Activated CD8-positive, alpha-beta T cell treated with anti-CD3 and anti-CD28 coated beads for 36 hours (primary cell): ENCODE measurements at regions not wholly inside any gene's neighbourhood (a gene's known extent, or its start where the extent isn't known, plus 50 kb on each side); places are given as distances from the start of the nearest gene placed in this dataset.

Source experiments
- ATAC-seq: fragments of 200-7000 bp; cut with Tn5 transposase; one replicate; pipeline ENCODE4 v1.10.0; 2021; ENCODE audit warnings: mild to moderate bottlenecking, moderate library complexity
- CTCF ChIA-PET: fragments of 350-600 bp; sonication (Branson Sonifier 250); formaldehyde crosslinking; loops from one replicate; lab custom pipeline; 2021; ENCODE audit warnings: antibody characterized with exemption; lab: Charles Lee
- POLR2A ChIA-PET: fragments of 350-600 bp; sonication (Branson Sonifier 250); formaldehyde crosslinking; loops from one replicate; lab custom pipeline; 2021; ENCODE audit warnings: antibody characterized with exemption; lab: Charles Lee
- DNase-seq: peaks from one replicate; pipeline ENCODE4 v3.0.0-alpha.2; 2020
- H3K27ac Mint-ChIP-seq: one replicate; pipeline ENCODE4 v1.8.0; 2021; ENCODE audit warnings: mild to moderate bottlenecking, mixed read lengths
- H3K27me3 Mint-ChIP-seq: one replicate; pipeline ENCODE4 v1.8.0; 2021; ENCODE audit warnings: mixed read lengths
- H3K36me3 Mint-ChIP-seq: one replicate; pipeline ENCODE4 v1.8.0; 2021; ENCODE audit warnings: low read depth, mixed read lengths
- H3K4me1 Mint-ChIP-seq: one replicate; pipeline ENCODE4 v1.8.0; 2021; ENCODE audit warnings: low read depth, mixed read lengths
- H3K4me3 Mint-ChIP-seq: one replicate; pipeline ENCODE4 v1.8.0; 2021; ENCODE audit warnings: mild to moderate bottlenecking, moderate library complexity, mixed read lengths
- H3K9me3 Mint-ChIP-seq: one replicate; pipeline ENCODE4 v1.8.0; 2021; ENCODE audit warnings: mixed read lengths
- intact Hi-C: fragments of 100-400 bp; cut with micrococcal nuclease; formaldehyde crosslinking; loops from one replicate; pipeline ENCODE4 v1.10.0; 2022
- TF ChIP-seq, protein P1 (sequence below): fragments of 200-600 bp; IDR thresholded peaks from one replicate; pipeline ENCODE4 v1.8.0; 2022; ENCODE audit warnings: antibody characterized with exemption, mild to moderate bottlenecking

GRCh38 chr1:220374449-220374848 is 102.2 kb upstream of the RAB3GAP2 start:
- Mint-ChIP-seq H3K9me3 (peaks cover 3% of the 10 kb centered on the region), H3K4me1 (no peaks in the 10 kb centered on the region), H3K27ac (no peak overlapping the region), H3K4me3 (no peak overlapping the region), H3K27me3 (peaks cover 15% of the 10 kb centered on the region), H3K36me3 (no peaks in the 10 kb centered on the region)
- DNase-seq (no peak), ATAC-seq (no peak)
- CTCF ChIA-PET = no interaction called here
- TF ChIP-seq, protein P1, sequence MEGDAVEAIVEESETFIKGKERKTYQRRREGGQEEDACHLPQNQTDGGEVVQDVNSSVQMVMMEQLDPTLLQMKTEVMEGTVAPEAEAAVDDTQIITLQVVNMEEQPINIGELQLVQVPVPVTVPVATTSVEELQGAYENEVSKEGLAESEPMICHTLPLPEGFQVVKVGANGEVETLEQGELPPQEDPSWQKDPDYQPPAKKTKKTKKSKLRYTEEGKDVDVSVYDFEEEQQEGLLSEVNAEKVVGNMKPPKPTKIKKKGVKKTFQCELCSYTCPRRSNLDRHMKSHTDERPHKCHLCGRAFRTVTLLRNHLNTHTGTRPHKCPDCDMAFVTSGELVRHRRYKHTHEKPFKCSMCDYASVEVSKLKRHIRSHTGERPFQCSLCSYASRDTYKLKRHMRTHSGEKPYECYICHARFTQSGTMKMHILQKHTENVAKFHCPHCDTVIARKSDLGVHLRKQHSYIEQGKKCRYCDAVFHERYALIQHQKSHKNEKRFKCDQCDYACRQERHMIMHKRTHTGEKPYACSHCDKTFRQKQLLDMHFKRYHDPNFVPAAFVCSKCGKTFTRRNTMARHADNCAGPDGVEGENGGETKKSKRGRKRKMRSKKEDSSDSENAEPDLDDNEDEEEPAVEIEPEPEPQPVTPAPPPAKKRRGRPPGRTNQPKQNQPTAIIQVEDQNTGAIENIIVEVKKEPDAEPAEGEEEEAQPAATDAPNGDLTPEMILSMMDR = no peak
- POLR2A ChIA-PET = no interaction called here
- intact Hi-C loops = no loop called here

GRCh38 chr1:220372451-220372850 is 100.2 kb upstream of the RAB3GAP2 start:
- H3K4me3 Mint-ChIP-seq = no peak overlapping the region
- intact Hi-C loops = no loop called here
- H3K36me3 Mint-ChIP-seq = no peaks in the 10 kb centered on the region
- H3K27me3 Mint-ChIP-seq = peaks cover 18% of the 10 kb centered on the region
- H3K27ac Mint-ChIP-seq = no peak overlapping the region
- ChIA-PET POLR2A (no interaction called here), CTCF (no interaction called here)
- no peak for ATAC-seq
- peaks cover 3% of the 10 kb centered on the region for H3K9me3 Mint-ChIP-seq
- no peak for DNase-seq
- H3K4me1 Mint-ChIP-seq = no peaks in the 10 kb centered on the region
- TF ChIP-seq, protein P1 = no peak

- intact Hi-C loops = no loop called here
- Mint-ChIP-seq H3K27me3 (peaks cover 19% of the 10 kb centered on the region), H3K9me3 (peaks cover 3% of the 10 kb centered on the region), H3K36me3 (no peaks in the 10 kb centered on the region), H3K4me1 (no peaks in the 10 kb centered on the region), H3K4me3 (no peak overlapping the region), H3K27ac (no peak overlapping the region)
- POLR2A ChIA-PET = no interaction called here
- CTCF ChIA-PET = no interaction called here
- no peak for DNase-seq
- TF ChIP-seq, protein P1 = no peak
- no peak for ATAC-seq
These were observed 99.1 kb upstream of the RAB3GAP2 start for GRCh38 chr1:220371324-220371723.

DNA sequence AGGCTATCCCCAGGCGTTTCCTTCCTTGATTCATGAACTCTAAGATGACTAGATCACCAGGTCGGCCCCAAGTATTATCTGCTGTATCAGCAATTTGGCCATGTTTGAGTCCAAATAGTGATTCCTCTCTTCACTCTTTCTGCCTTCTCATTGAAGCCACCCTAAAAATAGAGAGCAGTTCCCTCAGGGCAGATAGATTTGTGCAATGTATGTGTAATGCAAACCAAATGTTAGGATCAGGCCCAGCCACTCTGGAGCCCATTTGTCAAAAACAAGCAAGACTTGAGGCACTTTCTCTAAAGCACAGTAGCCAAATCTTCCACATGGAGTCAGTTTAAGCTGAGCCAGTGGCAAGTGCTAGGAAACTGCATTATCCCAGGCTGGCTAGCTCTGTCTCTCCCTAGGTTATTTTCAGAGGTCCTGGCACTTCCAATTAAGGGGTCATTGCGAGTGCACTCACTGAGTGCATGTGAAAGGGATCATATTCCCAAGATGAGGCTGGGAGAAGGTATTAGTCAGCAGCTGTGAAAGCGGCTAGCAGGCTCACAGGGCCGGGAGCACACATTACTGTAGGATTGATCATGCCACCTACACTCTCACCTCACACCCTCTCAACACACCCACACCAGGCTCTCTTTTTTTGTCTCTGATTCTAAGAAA is 97.9 kb upstream of the RAB3GAP2 start:
- no peak overlapping the region for H3K27ac Mint-ChIP-seq
- CTCF ChIA-PET = no interaction called here
- no peak overlapping the region for H3K4me3 Mint-ChIP-seq
- no peaks in the 10 kb centered on the region for H3K36me3 Mint-ChIP-seq
- H3K9me3 Mint-ChIP-seq = no peaks in the 10 kb centered on the region
- no peaks in the 10 kb centered on the region for H3K4me1 Mint-ChIP-seq
- TF ChIP-seq, protein P1 = no peak
- intact Hi-C loops = no loop called here
- H3K27me3 Mint-ChIP-seq = peaks cover 23% of the 10 kb centered on the region
- no peak for ATAC-seq
- POLR2A ChIA-PET = no interaction called here
- no peak for DNase-seq

DNA sequence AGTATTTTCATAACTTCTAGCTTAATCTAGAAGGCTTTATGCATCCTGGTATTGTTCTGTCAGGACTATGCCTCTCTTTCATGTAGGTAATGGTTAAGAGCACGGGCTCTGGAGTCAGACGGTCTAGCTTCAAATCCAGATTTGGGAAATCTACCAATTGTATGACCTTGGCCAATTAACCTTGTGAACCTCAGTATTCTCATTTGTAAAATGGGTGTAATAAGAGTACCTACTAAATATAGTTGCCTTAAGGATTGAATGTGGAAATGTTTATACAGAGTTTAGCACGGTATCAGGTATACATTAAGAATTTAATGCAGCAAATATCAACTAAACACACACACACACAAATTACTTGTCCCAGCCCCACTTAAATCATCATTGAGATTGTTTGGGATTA is 97.3 kb upstream of the RAB3GAP2 start:
- no peak overlapping the region for H3K27ac Mint-ChIP-seq
- no peak for DNase-seq
- intact Hi-C loops = no loop called here
- no peak overlapping the region for H3K4me3 Mint-ChIP-seq
- no peaks in the 10 kb centered on the region for H3K4me1 Mint-ChIP-seq
- H3K27me3 Mint-ChIP-seq = peaks cover 29% of the 10 kb centered on the region
- TF ChIP-seq, protein P1 = no peak
- no peaks in the 10 kb centered on the region for H3K36me3 Mint-ChIP-seq
- POLR2A ChIA-PET = no interaction called here
- ATAC-seq = no peak
- CTCF ChIA-PET = no interaction called here
- H3K9me3 Mint-ChIP-seq = no peaks in the 10 kb centered on the region
